ENCODE measurements at regions not wholly inside any gene's neighbourhood (a gene's known extent, or its start where the extent isn't known, plus 50 kb on each side); places are given as distances from the start of the nearest gene placed in this dataset.

DNA sequence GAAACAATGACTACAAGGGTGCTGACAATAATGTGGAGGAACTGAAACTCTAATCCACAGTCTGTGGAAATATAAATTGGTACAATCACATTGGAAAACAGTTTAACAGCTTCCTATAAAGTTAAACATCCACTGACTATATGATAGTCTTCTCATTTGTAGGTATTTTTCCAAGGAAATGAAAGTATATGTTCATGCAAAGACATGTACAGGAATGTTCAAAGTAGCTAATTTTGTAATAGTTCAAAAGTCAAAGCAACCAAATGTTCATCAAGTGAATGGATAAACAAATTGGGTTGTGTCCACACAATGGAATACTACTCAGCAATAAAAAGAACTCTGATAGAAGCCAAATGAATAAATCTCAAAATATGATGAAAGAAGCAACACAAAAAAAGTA is 626.0 kb upstream of the IGFBP3 start:
- no peak for TF ChIP-seq CTCF (IDR thresholded peaks at IDR 0.05)
- TF ChIP-seq POLR2A (IDR thresholded peaks at IDR 0.05) = no peak
